Dedifferentiated amniotic fluid mesenchymal stem cell (primary cell): ENCODE measurements at regions not wholly inside any gene's neighbourhood (a gene's known extent, or its start where the extent isn't known, plus 50 kb on each side); places are given as distances from the start of the nearest gene placed in this dataset.
A peak's percentile ranks its signal among the peaks of the same experiment; 100 is the strongest.

Experiments used
- DNase-seq: peaks from one replicate; pipeline ENCODE4 v3.0.0-alpha.2; 2016; ENCODE audit errors: extremely low spot score

DNA sequence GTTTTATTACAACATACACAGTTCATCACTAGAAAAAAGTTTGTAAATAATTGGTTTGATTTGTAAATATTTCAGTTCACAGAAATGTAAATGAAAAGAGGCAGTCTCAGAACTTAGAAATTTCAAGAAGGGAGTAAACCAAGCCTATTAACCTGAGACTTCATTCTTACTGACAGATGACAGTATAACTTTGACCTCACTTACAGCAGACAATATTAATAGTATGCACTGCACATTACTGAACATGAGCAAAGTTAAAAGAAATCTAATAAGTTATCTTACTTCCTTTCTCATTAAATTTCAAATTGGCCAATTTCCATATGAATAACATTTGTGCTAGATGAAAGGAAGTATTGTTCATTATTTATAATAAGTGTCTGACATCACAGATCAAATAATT is 235.8 kb downstream of the SLC6A15 start:
- no peak for DNase-seq

DNA sequence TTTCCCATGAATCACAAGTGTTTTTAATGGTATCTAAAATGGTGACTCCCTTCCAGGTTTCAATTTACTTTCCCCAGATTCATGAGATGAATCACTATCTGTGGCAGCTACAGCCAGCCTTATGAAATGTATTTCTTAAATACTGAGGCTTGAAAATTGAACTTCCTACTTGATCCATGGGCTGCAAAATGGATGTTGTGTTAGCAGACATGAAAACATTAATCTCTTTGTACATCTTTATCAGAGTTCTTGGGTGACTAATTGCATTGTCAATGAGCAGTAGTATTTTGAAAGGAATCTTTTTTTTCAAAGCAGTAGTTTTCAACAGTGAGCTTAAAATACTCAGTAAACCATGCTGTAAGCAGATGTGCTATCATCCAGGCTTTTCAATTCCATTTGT is 250.8 kb downstream of the SLC6A15 start:
- peak; percentile 40 for DNase-seq

DNA sequence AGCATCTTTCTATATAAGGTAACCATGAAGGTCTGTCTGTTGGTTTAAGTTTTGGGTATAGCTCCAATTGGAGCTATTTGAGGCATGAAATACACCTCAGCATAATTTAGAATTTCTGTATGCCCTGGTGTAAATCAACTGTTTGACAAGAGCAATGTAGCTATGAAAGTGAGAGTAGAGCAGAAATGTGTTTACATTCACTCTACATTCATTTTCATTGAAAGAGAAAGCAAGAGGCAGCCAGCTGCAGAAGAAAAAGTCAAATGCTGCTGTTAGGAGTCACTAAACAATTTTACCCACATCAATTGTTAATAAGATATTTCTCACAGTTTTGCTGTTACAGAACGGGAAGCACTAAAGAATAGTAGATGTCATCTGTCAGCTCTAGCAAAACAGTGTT is 252.5 kb downstream of the SLC6A15 start:
- no peak for DNase-seq

DNA sequence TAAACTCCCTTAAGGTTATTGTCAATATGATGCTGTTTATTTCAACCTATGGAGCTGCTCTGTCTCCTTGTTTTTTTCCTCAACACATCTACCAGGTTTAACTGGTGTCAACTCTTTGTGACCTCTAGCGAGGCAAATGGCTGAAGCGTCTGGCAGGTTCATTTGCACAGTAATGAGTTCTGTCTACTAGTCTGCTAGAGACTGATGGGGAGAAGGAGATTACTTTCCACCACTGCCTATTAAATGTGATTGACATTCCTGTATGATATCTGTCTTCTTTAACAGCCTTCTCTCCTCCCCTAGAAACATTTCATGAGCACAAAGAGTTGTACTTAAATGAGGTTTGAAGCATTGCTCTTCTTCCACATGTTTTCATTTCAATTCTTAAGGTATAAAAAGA is 253.7 kb downstream of the SLC6A15 start:
- DNase-seq = no peak

GRCh38 chr12:84656705-84657104 is 255.9 kb downstream of the SLC6A15 start:
- DNase-seq = no peak

GRCh38 chr12:84653482-84653881 is 259.1 kb downstream of the SLC6A15 start:
- DNase-seq = no peak

- DNase-seq = no peak
Observed at GRCh38 chr12:84648425-84648824, 264.2 kb downstream of the SLC6A15 start.

GRCh38 chr12:84644908-84645307 is 267.7 kb downstream of the SLC6A15 start:
- no peak for DNase-seq

DNA sequence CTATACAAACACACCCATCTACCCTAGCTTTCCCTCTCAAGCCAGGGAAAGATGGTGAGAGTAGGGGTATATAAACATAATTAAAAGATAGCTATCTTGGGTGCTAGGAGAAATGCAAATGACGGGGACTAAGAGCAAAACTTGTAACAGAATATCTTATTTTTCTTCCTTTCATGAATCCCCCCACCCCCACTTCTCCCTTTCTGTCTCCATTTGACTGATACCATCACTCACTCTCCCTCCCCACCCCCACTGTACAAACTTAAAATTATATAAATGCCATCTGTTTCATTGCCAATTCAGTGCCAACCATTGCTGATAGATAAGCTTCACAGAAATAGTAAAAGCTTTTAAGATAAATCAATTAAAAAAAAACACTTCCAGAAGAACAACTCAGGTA is 268.6 kb downstream of the SLC6A15 start:
- no peak for DNase-seq

GRCh38 chr12:84641940-84642545 is 270.6 kb downstream of the SLC6A15 start:
- peak; percentile 65 for DNase-seq

DNA sequence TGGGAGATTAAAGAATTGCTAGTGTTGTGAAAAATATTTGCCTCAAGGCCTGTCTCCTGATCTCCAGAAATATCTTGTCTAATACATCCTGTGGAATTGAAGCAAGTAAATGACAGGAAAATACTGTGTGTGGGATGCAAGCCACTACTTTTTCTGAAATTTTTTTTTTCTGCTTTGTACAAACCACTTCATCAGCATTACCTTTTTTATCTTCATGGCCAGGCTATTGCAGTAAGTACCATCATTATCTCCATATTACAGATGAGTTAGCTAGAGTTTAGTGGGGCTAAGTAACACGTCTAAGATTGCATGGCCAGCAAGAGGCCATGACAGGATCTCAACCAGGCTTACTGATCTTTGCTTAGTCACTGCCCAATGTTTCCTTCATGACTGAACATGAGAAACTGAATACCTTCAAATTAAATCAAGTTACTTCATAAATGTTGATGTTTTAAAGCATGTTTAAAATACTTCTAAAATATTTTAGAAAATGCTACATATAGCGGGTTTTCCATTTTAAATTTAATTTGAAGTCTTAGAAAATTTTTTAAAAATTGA is 273.7 kb downstream of the SLC6A15 start:
- peak; percentile 61 for DNase-seq

DNA sequence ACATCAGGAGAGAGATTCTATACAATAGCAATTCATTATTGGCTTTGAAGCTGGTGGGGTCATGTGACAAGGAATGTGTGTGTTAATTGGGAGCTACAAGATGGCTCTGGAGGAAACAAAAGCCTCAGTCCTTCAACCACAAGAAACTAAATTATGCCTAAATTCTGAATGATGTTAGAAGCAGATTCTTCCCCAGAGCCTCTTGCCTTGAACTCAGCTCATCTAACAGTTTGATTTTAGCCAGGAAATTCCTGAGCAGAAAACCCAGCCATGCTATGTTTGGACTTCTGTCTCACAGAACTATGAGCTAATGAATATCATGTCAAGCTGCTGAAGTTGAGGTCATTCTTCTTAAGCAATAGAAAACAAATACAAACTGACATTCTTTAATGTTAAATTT is 274.7 kb downstream of the SLC6A15 start:
- DNase-seq = peak; percentile 65

- DNase-seq = no peak
Observed at GRCh38 chr12:84636801-84637290, 275.8 kb downstream of the SLC6A15 start.

DNA sequence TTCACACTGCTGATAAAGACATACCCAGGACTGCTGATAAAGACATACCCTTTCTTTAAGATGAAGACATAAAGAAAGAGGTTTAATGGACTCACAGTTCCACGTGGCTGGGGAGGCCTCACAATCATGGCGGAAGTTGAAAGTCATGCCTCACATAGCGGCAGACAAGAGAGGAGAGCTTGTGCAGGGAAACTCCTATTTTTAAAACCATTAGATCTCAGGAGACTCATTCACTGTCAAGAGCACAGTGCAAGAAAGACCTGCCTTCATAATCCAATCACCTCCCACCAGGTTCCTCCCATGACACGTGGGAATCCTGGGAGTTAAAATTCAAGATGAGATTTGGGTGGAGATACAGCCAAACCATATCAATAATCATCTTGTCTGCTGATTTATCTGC is 278.1 kb downstream of the SLC6A15 start:
- no peak for DNase-seq

GRCh38 chr12:84632556-84632955 is 280.0 kb downstream of the SLC6A15 start:
- peak; percentile 84 for DNase-seq

- DNase-seq = no peak
Observed at GRCh38 chr12:84631020-84631419, 281.6 kb downstream of the SLC6A15 start.

GRCh38 chr12:84627593-84627992 is 285.0 kb downstream of the SLC6A15 start:
- DNase-seq = no peak

- no peak for DNase-seq
Observed at GRCh38 chr12:84624601-84625000, 288.0 kb downstream of the SLC6A15 start.

- no peak for DNase-seq
Observed at GRCh38 chr12:84619053-84619571, 293.5 kb downstream of the SLC6A15 start.

- DNase-seq = no peak
Observed at GRCh38 chr12:84607170-84607819, 305.3 kb downstream of the SLC6A15 start.

- no peak for DNase-seq
Observed at GRCh38 chr12:84605983-84606382, 306.6 kb downstream of the SLC6A15 start.

GRCh38 chr12:84604551-84604950 is 308.0 kb downstream of the SLC6A15 start:
- DNase-seq = peak; percentile 65
